Stimulated activated CD8-positive, alpha-beta memory T cell treated with anti-CD3 and anti-CD28 coated beads, Interleukin-15, amount 100 ng/mL, for 24 hours (primary cell): ENCODE measurements at regions not wholly inside any gene's neighbourhood (a gene's known extent, or its start where the extent isn't known, plus 50 kb on each side); places are given as distances from the start of the nearest gene placed in this dataset.
"Not testable (repeated sequence)": the region's sequence is repeated elsewhere in the genome, so short reads cannot be mapped to it uniquely, and the experiment has no call there.

ENCODE experiments used
- DNase-seq: peaks from one replicate; pipeline ENCODE4 v3.0.0-alpha.2; 2020; ENCODE audit warnings: low read depth

DNA sequence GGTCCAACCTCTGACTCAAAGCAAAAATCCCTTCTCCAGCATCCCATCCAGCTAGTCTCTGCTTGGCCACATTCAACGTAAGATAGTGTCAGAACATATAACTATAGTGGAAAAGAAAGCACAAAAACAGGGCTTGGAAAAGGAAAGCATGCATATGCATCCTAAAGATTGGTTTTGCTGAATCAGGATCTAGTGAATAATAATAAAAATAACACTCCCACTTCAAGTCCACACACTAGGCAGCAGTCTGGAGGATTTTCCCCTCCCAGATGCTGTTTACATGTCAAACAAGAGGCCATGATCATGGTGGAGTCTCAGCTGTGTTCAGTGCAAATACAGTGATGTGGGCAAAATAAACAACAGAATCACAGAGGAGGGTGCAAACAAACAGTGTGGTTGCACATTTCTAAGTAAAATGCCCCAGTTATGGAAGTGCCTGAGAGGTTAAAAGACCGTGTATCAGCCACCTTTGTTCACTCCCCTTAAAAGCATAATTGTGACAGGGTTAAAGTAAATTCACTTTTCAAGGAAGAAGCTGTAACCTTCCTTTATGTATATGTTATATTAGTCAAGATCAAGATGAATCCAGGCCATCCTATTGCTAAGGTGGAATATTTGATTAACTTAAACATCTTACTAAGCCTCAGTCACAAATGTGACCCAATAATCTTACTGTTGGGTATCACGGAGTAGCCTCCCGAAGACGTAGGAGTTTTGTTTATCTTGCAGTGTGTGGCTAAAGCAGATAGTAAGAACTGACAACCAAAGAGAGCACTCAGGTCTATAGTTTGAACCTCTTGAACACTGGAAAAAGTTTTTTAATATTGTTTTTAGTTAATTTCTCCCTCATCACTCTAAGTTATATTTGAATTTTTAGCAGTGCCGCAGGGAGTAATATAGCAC lies 424.5 kb downstream of the SOX2 start:
- no peak for DNase-seq

GRCh38 chr3:182138393-182138792 lies 426.7 kb downstream of the SOX2 start:
- DNase-seq: no peak

GRCh38 chr3:182139627-182140357 lies 428.1 kb downstream of the SOX2 start:
- DNase-seq: no peak

DNA sequence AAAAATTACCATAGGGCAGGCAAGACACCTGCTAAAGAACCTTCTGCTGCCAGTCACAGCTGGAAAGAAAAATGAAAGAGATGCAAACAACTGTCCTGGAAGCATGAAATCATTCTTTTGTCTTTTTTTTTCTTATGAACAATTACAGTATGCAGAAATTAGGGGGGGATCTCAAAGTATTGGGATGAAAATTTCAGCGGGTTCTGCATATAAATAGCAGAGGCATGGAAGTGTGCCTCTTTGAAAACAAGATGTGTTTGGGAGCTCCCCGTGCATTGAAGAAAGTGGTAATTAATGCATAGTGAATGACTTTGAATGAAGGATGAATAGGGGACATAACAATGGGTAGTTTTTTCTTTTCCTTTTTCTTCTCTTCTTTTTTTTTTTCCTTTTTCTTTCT lies 431.2 kb downstream of the SOX2 start:
- DNase-seq: no peak

DNA sequence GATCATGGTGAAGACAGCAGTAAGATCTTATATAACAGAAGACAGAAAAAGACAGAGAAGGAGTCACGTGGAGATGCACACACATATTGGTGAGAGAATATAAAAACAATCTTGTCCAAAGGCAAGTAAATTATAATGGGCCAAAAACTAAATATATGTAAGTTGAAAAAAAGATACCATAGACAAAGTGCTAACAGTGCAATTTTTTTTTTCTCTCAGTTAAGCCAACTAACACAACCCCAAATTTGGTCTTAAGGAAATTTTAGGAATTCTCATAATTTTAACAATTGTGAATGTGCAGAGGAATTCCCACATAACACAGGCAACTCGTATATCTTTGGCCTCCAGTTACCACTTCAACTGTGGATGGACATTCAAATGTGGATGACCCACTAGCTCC lies 432.2 kb downstream of the SOX2 start:
- no peak for DNase-seq

DNA sequence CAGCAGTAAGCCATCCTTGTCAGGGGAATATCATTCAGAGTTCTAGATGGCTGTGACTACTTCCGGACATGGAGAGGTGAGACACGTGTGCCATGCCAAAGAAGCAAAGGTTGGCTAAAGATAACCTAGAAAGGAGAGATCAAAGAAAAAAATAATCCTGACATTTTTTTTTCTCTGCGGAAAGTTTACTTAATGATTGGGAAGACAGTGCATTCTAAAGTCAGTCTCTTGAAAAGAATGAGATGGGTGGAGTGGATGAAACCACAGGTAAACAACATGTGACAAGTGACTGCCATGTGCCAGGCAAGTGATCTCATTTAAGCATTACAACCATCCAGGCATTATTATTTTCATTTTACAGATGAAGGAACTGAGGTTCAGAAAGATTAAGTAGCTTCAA lies 436.6 kb downstream of the SOX2 start:
- DNase-seq: no peak

DNA sequence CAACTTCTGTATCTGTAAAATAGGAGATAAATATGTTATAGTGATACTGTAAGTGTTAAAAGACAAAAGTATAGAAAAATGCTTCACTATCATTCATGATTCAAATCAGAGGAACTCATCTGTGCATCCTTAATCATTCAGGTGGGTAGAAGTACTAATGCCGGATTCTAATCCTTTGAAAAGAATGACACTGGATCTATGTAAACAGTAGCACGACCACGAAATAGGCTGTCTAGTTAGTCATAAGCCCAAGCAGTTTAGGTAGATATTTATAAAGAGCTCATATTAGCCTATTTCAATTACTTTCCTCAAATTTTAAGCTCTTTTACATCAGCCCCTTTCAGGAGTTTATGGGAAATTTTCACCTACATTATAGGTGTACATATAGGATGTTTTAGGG lies 437.9 kb downstream of the SOX2 start:
- DNase-seq: no peak

DNA sequence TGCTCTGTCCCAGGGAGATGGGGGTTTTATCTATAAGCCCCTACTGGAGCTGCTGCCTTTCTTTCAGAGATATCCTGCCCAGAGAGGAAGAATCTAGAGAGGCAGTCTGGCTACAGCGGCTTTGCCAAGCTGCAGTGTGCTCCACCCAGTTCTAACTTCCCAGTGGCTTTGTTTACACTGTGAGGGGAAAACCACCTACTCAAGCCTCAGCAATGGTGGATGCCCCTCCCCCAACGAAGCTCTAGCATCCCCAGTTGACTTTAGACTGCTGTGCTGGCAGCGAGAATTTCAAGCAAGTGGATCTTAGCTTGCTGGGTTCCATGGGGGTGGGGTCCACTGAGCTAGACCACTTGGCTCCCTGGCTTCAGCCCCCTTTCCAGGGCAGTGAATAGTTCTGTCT lies 444.6 kb downstream of the SOX2 start:
- not testable (repeated sequence) for DNase-seq

GRCh38 chr3:182165234-182165633 lies 453.5 kb downstream of the SOX2 start:
- no peak for DNase-seq

DNA sequence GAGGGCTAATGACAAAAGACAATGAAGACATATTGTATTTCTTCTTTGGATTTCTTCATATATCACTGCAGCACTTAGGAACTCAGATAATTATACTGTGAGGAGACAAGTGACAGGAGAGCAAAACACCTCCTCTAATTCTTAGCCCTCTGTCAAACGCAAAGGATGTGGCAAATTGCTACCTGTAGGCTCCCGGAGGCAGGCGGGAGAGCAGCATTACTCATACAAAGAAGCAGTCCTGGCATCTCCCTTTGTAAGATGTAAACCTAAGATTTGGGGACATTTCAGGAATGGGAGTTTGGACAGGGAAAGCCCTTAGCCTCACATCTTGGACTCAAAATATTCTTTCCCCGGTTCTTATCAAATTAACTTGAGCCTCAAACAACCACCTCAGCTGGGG lies 460.8 kb downstream of the SOX2 start:
- no peak for DNase-seq

DNA sequence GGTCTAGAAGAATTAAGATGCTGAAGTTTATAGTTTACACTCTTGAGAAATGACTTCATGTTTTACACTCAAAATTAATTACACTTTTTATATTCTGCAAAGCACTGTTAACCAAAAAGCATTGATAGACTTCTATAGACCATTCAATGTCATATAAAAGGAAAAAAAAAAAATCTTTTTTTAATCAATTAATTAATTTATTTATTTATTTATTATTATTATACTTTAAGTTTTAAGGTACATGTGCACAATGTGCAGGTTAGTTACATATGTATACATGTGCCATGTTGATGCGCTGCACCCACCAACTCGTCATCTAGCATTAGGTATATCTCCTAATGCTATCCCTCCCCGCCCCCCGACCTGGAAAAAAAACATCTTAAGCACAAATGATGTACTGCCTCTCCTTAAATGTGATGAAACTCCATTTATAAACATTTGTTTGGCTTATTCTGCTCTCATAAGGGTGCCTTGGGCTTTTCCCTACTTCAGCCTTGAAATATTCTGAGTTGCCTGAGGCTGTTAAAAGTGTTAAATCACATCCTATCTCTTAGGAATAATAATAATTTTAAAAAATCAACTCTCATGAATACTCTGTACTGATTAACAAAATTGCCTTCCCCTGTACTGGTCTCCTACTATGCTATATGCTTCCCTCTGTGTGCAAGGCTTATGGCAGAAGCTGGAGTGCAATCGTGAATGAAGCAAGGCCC lies 466.9 kb downstream of the SOX2 start:
- no peak for DNase-seq

DNA sequence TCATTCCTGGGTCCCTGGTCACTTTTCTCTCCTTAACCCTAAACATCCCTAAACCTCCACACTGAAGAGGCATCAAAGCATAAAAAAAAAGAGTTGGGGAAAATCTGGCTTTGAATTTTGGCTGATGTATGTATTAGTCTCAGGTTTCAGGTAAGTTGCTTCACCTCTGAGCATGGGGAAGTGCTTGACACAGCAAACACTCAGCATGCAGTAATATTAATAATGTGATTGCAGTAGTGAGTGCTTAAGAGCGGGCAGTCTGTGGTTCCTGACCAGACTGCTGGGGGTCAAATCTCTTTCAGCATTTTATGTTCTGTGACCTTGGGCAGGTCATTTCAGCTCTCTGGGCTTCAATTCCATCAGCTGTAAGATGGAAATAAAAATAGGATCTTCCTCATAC lies 467.9 kb downstream of the SOX2 start:
- DNase-seq: no peak

GRCh38 chr3:182180654-182181385 lies 469.1 kb downstream of the SOX2 start:
- DNase-seq: no peak

- DNase-seq: no peak
Measured at GRCh38 chr3:182182531-182182968, 470.8 kb downstream of the SOX2 start.

- DNase-seq: no peak
Measured at GRCh38 chr3:182183716-182184430, 472.1 kb downstream of the SOX2 start.

DNA sequence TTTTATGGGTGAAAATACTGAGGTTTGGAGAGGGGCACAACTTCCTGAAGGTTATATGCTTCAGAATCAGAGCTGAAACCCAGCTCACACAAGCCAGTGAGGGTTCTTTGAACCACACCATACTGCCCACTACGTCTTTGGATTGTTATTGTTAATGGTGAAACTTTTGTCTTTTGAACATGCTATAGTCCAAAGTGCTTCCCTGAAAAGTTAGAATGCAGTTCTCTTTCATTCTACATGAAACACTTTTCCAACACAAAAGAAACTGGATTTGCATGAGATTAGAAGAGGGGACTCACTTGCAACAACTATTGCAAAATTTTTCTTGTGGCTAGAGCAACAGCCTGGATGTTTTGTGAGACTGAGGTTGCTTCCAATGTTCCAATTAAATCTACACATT lies 473.6 kb downstream of the SOX2 start:
- no peak for DNase-seq

DNA sequence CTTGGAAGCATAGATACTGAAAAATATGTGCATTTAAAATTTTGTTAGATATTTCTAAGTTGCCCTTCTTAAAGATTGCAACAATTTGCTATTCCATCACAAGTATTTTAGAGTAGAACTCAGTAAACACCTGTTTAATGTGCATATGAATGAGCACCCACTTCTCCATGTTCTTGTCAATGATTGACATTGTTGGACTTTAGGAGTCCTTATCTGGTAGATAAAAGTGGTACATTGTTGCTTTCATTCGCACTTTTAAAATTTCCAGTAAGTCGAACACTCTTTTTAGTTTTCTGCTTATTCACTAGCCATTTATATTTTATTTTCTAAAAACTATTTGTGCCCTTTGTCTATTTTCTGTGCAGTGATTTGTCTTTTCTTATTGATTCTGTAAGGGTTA lies 478.3 kb downstream of the SOX2 start:
- no peak for DNase-seq

- no peak for DNase-seq
Measured at GRCh38 chr3:182198345-182198744, 486.6 kb downstream of the SOX2 start.

GRCh38 chr3:182201456-182202168 lies 489.9 kb downstream of the SOX2 start:
- DNase-seq: no peak

DNA sequence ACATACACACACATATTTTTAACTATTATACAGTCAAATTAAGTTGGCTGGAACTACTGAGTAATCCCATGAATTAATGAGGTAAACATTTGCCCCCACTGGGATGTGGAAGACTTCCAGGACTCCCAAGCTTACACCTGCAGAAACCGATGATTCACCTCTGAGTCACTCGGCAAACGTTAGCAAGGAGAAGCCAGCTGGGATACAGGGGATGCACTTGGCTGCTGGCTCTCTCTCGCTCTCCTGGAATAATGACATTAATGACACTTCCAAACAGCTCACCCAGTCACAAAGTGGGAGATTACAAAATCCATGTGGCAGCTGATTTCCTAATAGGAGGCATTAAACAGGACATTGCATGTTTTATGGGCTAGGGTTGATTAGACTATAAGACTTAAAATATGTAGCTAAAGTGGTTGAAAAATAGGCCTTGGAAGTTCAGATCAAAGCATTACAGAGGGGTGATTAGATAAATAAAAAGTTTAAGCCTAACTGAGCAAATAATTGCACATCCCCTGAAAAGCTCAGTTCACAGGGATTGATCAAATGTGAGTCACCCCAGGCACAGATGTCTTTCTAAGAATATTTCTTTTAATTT lies 500.9 kb downstream of the SOX2 start:
- DNase-seq: no peak
